ENCODE measurements at regions not wholly inside any gene's neighbourhood (a gene's known extent, or its start where the extent isn't known, plus 50 kb on each side); places are given as distances from the start of the nearest gene placed in this dataset.

DNA sequence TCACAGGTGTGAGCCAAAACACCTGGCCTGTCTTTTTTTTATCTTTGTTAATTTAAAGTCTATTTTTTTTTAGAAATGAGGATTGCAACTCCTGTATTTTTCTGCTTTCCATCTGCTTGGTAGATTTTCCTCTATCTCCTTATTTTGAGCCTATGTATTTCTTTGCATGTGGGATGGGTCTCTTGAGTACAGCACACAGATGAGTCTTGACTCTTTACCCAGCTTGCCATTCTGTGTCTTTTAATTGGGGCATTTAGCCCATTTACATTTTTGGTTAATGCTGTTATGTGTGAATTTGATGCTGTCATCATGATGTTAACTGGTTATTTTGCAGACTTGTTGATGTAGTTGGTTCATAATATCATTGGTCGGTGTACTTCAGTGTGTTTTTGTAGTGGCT lies 317.4 kb downstream of the IPO8 start:
- no peaks in the 10 kb centered on the region for H3K36me3 Mint-ChIP-seq
- Histone ChIP-seq H3K9ac (ENCODE audit: insufficient read depth, low read length, poor library complexity, severe bottlenecking) (no peak overlapping the region), H3K36me3 (replicated peaks in 1 of 2; ENCODE audit: control insufficient read depth in 1 of 2, insufficient read depth in 2 of 2, low read length in 2 of 2) (no peaks in the 10 kb centered on the region), H3K4me3 (replicated peaks in 1 of 3; ENCODE audit: low read depth in 2 of 3, low read length in 3 of 3) (no peak overlapping the region), H3K79me2 (ENCODE audit: insufficient read depth, low read length) (no peaks in the 10 kb centered on the region), H3K4me1 (ENCODE audit: control insufficient read depth in 1 of 2, insufficient read depth in 2 of 2, low read length in 2 of 2) (no peaks in the 10 kb centered on the region), H3K4me2 (replicated peaks; ENCODE audit: extremely low read depth, low read length, poor library complexity, severe bottlenecking) (no peak overlapping the region), H3K9me3 (replicated peaks in 1 of 2; ENCODE audit: control insufficient read depth in 1 of 2, insufficient read depth in 1 of 2, low read length in 2 of 2) (peaks cover 18 to 19% of the 10 kb centered on the region in 2 donors), H2AFZ (ENCODE audit: insufficient read depth, low read depth, low read length, poor library complexity, severe bottlenecking) (no peak overlapping the region), H3K27ac (ENCODE audit: low read depth in 1 of 2, low read length in 2 of 2) (no peak overlapping the region), H4K20me1 (ENCODE audit: insufficient read depth, low read length) (no peaks in the 10 kb centered on the region), H3K27me3 (ENCODE audit: control insufficient read depth in 2 of 2, insufficient read depth in 2 of 2, low read length in 2 of 2) (no peaks in the 10 kb centered on the region)
- no peak overlapping the region for H3K27ac Mint-ChIP-seq
- H3K4me3 Mint-ChIP-seq = no peak overlapping the region
- DNase-seq = no peak
- no peaks in the 10 kb centered on the region for H3K4me1 Mint-ChIP-seq
- WGBS (ENCODE audit: insufficient coverage) = no CpG with 5 or more reads among the region's 1 CpG
- intact Hi-C loops (cut with micrococcal nuclease) = no loop called here
- H3K27me3 Mint-ChIP-seq (ENCODE audit: low read depth in 3 of 3) = no peaks in the 10 kb centered on the region
- no peak for TF ChIP-seq CTCF (IDR thresholded peaks at IDR 0.05)
- peaks cover 0 to 27% (median 11%) of the 10 kb centered on the region in 7 donors for H3K9me3 Mint-ChIP-seq

DNA sequence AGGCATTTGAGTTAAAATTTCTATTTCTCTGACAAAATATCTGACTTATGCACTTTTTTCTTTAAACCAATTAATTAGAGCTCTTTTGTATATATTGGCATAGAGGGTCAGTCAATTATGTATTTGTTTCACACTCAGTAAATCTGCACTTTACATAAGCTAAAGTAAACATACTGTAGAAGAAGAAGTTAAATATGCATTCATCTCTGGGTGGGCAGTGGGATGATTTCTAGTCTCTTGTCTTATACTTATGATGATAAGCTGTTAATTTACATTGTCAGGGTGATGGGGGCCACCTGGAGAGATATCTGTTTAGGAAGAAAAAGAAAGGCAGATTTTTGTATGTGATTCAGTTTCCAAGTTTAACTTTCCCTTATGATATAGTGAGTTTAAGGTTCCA lies 330.8 kb downstream of the IPO8 start:
- Histone ChIP-seq H3K79me2 (ENCODE audit: insufficient read depth, low read length) (no peaks in the 10 kb centered on the region), H3K4me2 (replicated peaks; ENCODE audit: extremely low read depth, low read length, poor library complexity, severe bottlenecking) (no peak overlapping the region), H3K9me3 (replicated peaks in 1 of 2; ENCODE audit: control insufficient read depth in 1 of 2, insufficient read depth in 1 of 2, low read length in 2 of 2) (peaks cover 5 to 11% of the 10 kb centered on the region in 2 donors), H3K9ac (ENCODE audit: insufficient read depth, low read length, poor library complexity, severe bottlenecking) (no peak overlapping the region), H3K4me1 (ENCODE audit: control insufficient read depth in 1 of 2, insufficient read depth in 2 of 2, low read length in 2 of 2) (no peaks in the 10 kb centered on the region), H3K4me3 (replicated peaks in 1 of 3; ENCODE audit: low read depth in 2 of 3, low read length in 3 of 3) (no peak overlapping the region), H3K27ac (ENCODE audit: low read depth in 1 of 2, low read length in 2 of 2) (no peak overlapping the region), H4K20me1 (ENCODE audit: insufficient read depth, low read length) (no peaks in the 10 kb centered on the region), H3K27me3 (ENCODE audit: control insufficient read depth in 2 of 2, insufficient read depth in 2 of 2, low read length in 2 of 2) (no peaks in the 10 kb centered on the region), H3K36me3 (replicated peaks in 1 of 2; ENCODE audit: control insufficient read depth in 1 of 2, insufficient read depth in 2 of 2, low read length in 2 of 2) (no peaks in the 10 kb centered on the region), H2AFZ (ENCODE audit: insufficient read depth, low read depth, low read length, poor library complexity, severe bottlenecking) (no peak overlapping the region)
- Mint-ChIP-seq H3K27ac (no peak overlapping the region), H3K27me3 (ENCODE audit: low read depth in 3 of 3) (no peaks in the 10 kb centered on the region), H3K9me3 (peaks cover 7 to 27% (median 13%) of the 10 kb centered on the region in 7 donors), H3K36me3 (no peaks in the 10 kb centered on the region), H3K4me1 (no peaks in the 10 kb centered on the region), H3K4me3 (no peak overlapping the region)
- no peak for TF ChIP-seq CTCF (IDR thresholded peaks at IDR 0.05)
- intact Hi-C loops (cut with micrococcal nuclease) = no loop called here
- DNase-seq = no peak
